Superior temporal gyrus (tissue), 1 donor: ENCODE measurements at regions not wholly inside any gene's neighbourhood (a gene's known extent, or its start where the extent isn't known, plus 50 kb on each side); places are given as distances from the start of the nearest gene placed in this dataset.
"Not testable (repeated sequence)": the region's sequence is repeated elsewhere in the genome, so short reads cannot be mapped to it uniquely, and the experiment has no call there.

Source experiments
- DNase-seq: peaks from one replicate; pipeline ENCODE4 v3.0.0-alpha.2; 2016; ENCODE audit errors: extremely low spot score

- no peak for DNase-seq
Observed at GRCh38 chr12:23359975-23360701, 589.3 kb downstream of the SOX5 start.

GRCh38 chr12:23361971-23362370, 587.5 kb downstream of the SOX5 start:
- DNase-seq: no peak

GRCh38 chr12:23368590-23368989, 580.9 kb downstream of the SOX5 start:
- DNase-seq: no peak

- no peak for DNase-seq
Observed at GRCh38 chr12:23375621-23376020, 573.8 kb downstream of the SOX5 start.

- no peak for DNase-seq
Observed at GRCh38 chr12:23376238-23376637, 573.2 kb downstream of the SOX5 start.

- no peak for DNase-seq
Observed at GRCh38 chr12:23380419-23381100, 568.9 kb downstream of the SOX5 start.

- DNase-seq: not testable (repeated sequence)
Observed at GRCh38 chr12:23388898-23389297, 560.6 kb downstream of the SOX5 start.

GRCh38 chr12:23389315-23389714, 560.2 kb downstream of the SOX5 start:
- not testable (repeated sequence) for DNase-seq

GRCh38 chr12:23399402-23399933, 550.0 kb downstream of the SOX5 start:
- no peak for DNase-seq

- no peak for DNase-seq
Observed at GRCh38 chr12:23415180-23415579, 534.3 kb downstream of the SOX5 start.

- DNase-seq: no peak
Observed at GRCh38 chr12:23421556-23421955, 527.9 kb downstream of the SOX5 start.

GRCh38 chr12:23423097-23423687, 526.3 kb downstream of the SOX5 start:
- no peak for DNase-seq

GRCh38 chr12:23423796-23424195, 525.7 kb downstream of the SOX5 start:
- no peak for DNase-seq

- no peak for DNase-seq
Observed at GRCh38 chr12:23424685-23425084, 524.8 kb downstream of the SOX5 start.

- DNase-seq: no peak
Observed at GRCh38 chr12:23426328-23426727, 523.1 kb downstream of the SOX5 start.

- DNase-seq: no peak
Observed at GRCh38 chr12:23428758-23429157, 520.7 kb downstream of the SOX5 start.

GRCh38 chr12:23431006-23431405, 518.5 kb downstream of the SOX5 start:
- no peak for DNase-seq

- no peak for DNase-seq
Observed at GRCh38 chr12:23433121-23433520, 516.3 kb downstream of the SOX5 start.

- DNase-seq: no peak
Observed at GRCh38 chr12:23434154-23434553, 515.3 kb downstream of the SOX5 start.

- DNase-seq: no peak
Observed at GRCh38 chr12:23446746-23447145, 502.7 kb downstream of the SOX5 start.

GRCh38 chr12:23450810-23451209, 498.7 kb downstream of the SOX5 start:
- no peak for DNase-seq

- DNase-seq: no peak
Observed at GRCh38 chr12:23455283-23455682, 494.2 kb downstream of the SOX5 start.

- no peak for DNase-seq
Observed at GRCh38 chr12:23458640-23459039, 490.8 kb downstream of the SOX5 start.
